ENCODE measurements at regions not wholly inside any gene's neighbourhood (a gene's known extent, or its start where the extent isn't known, plus 50 kb on each side); places are given as distances from the start of the nearest gene placed in this dataset.
"Not testable (repeated sequence)": the region's sequence is repeated elsewhere in the genome, so short reads cannot be mapped to it uniquely, and the experiment has no call there.

DNA sequence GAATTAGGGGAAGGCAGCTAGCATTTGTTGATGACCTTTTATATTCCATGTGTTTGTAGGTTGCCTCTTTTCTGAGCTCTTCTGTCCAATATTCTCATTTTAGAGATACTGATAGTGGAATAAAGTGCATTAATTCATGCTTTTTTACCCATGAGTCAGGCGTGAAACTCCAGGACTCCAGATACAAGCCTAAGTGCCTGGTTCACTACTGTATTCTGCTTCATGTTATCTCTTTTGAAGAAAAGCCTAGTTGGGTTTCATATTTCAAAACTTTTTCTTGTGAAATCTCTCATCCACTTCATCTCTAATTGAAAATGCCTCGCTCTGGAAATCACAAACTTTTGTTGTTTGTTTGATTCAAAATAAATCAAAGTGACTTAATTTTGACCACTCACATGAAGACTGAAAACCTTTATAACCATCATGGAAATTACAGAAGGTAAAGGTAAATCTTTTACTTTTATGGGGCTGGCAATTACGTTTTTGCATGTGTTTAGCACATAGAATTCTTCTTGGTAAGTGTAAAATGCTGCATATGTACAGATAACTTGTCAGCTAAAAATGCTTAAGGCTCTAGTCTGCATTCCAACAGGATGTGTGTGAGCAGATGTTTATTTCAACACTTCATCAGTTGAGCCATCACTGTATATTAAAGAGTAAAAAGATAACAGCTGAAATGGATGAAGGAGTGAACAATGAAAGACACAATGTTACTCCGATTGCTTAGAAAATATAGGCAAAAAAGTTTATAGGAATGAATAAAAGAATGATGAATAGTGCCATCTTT, 961.8 kb upstream of the CELF2 start:
- TF ChIP-seq CTCF (IDR thresholded peaks at IDR 0.05) = no peak
- Histone ChIP-seq H3K27me3 (no peaks in the 10 kb centered on the region), H3K36me3 (no peaks in the 10 kb centered on the region), H3K4me1 (no peaks in the 10 kb centered on the region), H3K27ac (no peak overlapping the region), H3K9me3 (no peaks in the 10 kb centered on the region), H3K4me3 (no peak overlapping the region)
- no peak for DNase-seq (ENCODE audit: low spot score)

- peak in 1 of 2 donors; percentile 31 for TF ChIP-seq CTCF (IDR thresholded peaks at IDR 0.05)
- no peak for DNase-seq (ENCODE audit: low spot score)
- Histone ChIP-seq H3K27me3 (no peaks in the 10 kb centered on the region), H3K36me3 (no peaks in the 10 kb centered on the region), H3K27ac (no peak overlapping the region), H3K9me3 (no peaks in the 10 kb centered on the region), H3K4me1 (no peaks in the 10 kb centered on the region), H3K4me3 (no peak overlapping the region)
Observed at GRCh38 chr10:10056961-10057360, 960.7 kb upstream of the CELF2 start.

- no peak for DNase-seq (ENCODE audit: low spot score)
- Histone ChIP-seq H3K27me3 (no peaks in the 10 kb centered on the region), H3K36me3 (no peaks in the 10 kb centered on the region), H3K27ac (no peak overlapping the region), H3K4me1 (no peaks in the 10 kb centered on the region), H3K9me3 (no peaks in the 10 kb centered on the region), H3K4me3 (no peak overlapping the region)
- TF ChIP-seq CTCF (IDR thresholded peaks at IDR 0.05) = no peak
Observed at GRCh38 chr10:10067644-10068043, 950.0 kb upstream of the CELF2 start.

DNA sequence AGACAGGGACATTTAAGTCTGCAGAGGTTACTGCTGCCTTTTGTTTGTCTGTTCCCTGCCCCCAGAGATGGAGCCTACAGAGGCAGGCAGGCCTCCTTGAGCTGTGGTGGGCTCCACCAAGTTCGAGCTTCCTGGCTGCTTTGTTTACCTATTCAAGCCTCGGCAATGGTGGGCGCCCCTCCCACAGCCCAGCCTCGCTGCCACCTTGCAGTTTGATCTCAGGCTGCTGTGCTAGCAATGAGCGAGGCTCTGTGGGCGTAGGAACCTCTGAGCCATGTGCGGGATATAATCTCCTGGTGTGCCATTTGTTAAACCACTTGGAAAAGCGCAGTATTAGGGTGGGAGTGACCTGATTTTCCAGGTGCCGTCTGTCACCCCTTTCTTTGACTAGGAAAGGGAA, 942.8 kb upstream of the CELF2 start:
- not testable (repeated sequence) for H3K4me1 ChIP-seq; H3K36me3 ChIP-seq; DNase-seq (ENCODE audit: low spot score); H3K9me3 ChIP-seq; H3K4me3 ChIP-seq; H3K27ac ChIP-seq; H3K27me3 ChIP-seq

- no peak for DNase-seq (ENCODE audit: low spot score)
- no peak for TF ChIP-seq CTCF (IDR thresholded peaks at IDR 0.05)
- Histone ChIP-seq H3K9me3 (no peaks in the 10 kb centered on the region), H3K27me3 (no peaks in the 10 kb centered on the region), H3K4me1 (no peaks in the 10 kb centered on the region), H3K4me3 (no peak overlapping the region), H3K27ac (no peak overlapping the region), H3K36me3 (no peaks in the 10 kb centered on the region)
Observed at GRCh38 chr10:10078446-10078845, 939.2 kb upstream of the CELF2 start.

GRCh38 chr10:10092581-10092980, 925.1 kb upstream of the CELF2 start:
- no peak overlapping the region for H3K4me3 ChIP-seq
- H3K9me3 ChIP-seq = no peaks in the 10 kb centered on the region
- no peak overlapping the region for H3K27ac ChIP-seq
- no peaks in the 10 kb centered on the region for H3K36me3 ChIP-seq
- no peak for TF ChIP-seq CTCF (IDR thresholded peaks at IDR 0.05)
- H3K27me3 ChIP-seq = no peaks in the 10 kb centered on the region
- DNase-seq (ENCODE audit: low spot score) = no peak
- peaks cover 0 to 5% of the 10 kb centered on the region in 2 donors for H3K4me1 ChIP-seq

Data from right atrium auricular region (tissue), 2 donors.